Activated CD4-positive, alpha-beta memory T cell treated with anti-CD3 and anti-CD28 coated beads, Interleukin-2, amount 10 ng/mL, durations not matched to agents 7 days and 5 days (primary cell): ENCODE measurements at regions not wholly inside any gene's neighbourhood (a gene's known extent, or its start where the extent isn't known, plus 50 kb on each side); places are given as distances from the start of the nearest gene placed in this dataset.
A peak's percentile ranks its signal among the peaks of the same experiment; 100 is the strongest.

Experiments
- CTCF ChIA-PET: fragments of 350-600 bp; sonication (Branson Sonifier 250); formaldehyde crosslinking; loops from one replicate; lab custom pipeline; 2021; ENCODE audit warnings: antibody characterized with exemption, inconsistent platforms; lab: Charles Lee
- POLR2A ChIA-PET: fragments of 350-600 bp; sonication (Branson Sonifier 250); formaldehyde crosslinking; loops from one replicate; lab custom pipeline; 2021; ENCODE audit warnings: antibody characterized with exemption; lab: Charles Lee
- DNase-seq: peaks from one replicate; pipeline ENCODE4 v3.0.0-alpha.2; 2020
- H3K27ac Mint-ChIP-seq: one replicate; pipeline ENCODE4 v1.8.0; 2021; ENCODE audit warnings: mild to moderate bottlenecking, mixed read lengths
- H3K27me3 Mint-ChIP-seq: one replicate; pipeline ENCODE4 v1.8.0; 2021; ENCODE audit warnings: mixed read lengths
- H3K36me3 Mint-ChIP-seq: one replicate; pipeline ENCODE4 v1.8.0; 2021; ENCODE audit warnings: low read depth, mixed read lengths
- H3K4me1 Mint-ChIP-seq: one replicate; pipeline ENCODE4 v1.8.0; 2021; ENCODE audit warnings: mixed read lengths
- H3K4me3 Mint-ChIP-seq: one replicate; pipeline ENCODE4 v1.8.0; 2021; ENCODE audit warnings: mild to moderate bottlenecking, mixed read lengths
- H3K9me3 Mint-ChIP-seq: one replicate; pipeline ENCODE4 v1.8.0; 2021; ENCODE audit warnings: mixed read lengths

GRCh38 chr12:34394211-34395055 is 372.1 kb downstream of the ALG10 start:
- no peak for DNase-seq
- peaks cover 4% of the 10 kb centered on the region for H3K36me3 Mint-ChIP-seq

GRCh38 chr12:34395056-34396005 is 373.0 kb downstream of the ALG10 start:
- CTCF ChIA-PET = no interaction called here
- H3K4me3 Mint-ChIP-seq = no peak overlapping the region
- H3K27me3 Mint-ChIP-seq = no peaks in the 10 kb centered on the region
- no peaks in the 10 kb centered on the region for H3K4me1 Mint-ChIP-seq
- POLR2A ChIA-PET = no interaction called here
- H3K9me3 Mint-ChIP-seq = peaks cover 32% of the 10 kb centered on the region
- peaks cover 4% of the 10 kb centered on the region for H3K36me3 Mint-ChIP-seq
- peak; percentile 1 for DNase-seq
- no peak overlapping the region for H3K27ac Mint-ChIP-seq

More at GRCh38 chr12:34394211-34395055, 372.1 kb downstream of the ALG10 start:
- Mint-ChIP-seq H3K27ac (no peak overlapping the region), H3K4me1 (no peaks in the 10 kb centered on the region), H3K9me3 (peaks cover 32% of the 10 kb centered on the region), H3K4me3 (no peak overlapping the region), H3K27me3 (no peaks in the 10 kb centered on the region)
- CTCF ChIA-PET = interaction anchor here (0.7 kb wide), 1 partner anchor 262 kb away, joined by 3 read pairs; no protein-coding TSS in a partner anchor
- POLR2A ChIA-PET = no interaction called here

GRCh38 chr12:34396006-34396860 is 373.9 kb downstream of the ALG10 start:
- Mint-ChIP-seq H3K27ac (no peak overlapping the region), H3K27me3 (no peaks in the 10 kb centered on the region), H3K36me3 (no peaks in the 10 kb centered on the region), H3K4me3 (no peak overlapping the region), H3K9me3 (peaks cover 30% of the 10 kb centered on the region), H3K4me1 (no peaks in the 10 kb centered on the region)
- POLR2A ChIA-PET = no interaction called here
- peak; percentile 8 for DNase-seq
- CTCF ChIA-PET = no interaction called here

- ChIA-PET POLR2A (no interaction called here), CTCF (no interaction called here)
- H3K27ac Mint-ChIP-seq = no peak overlapping the region
- H3K36me3 Mint-ChIP-seq = no peaks in the 10 kb centered on the region
- no peak overlapping the region for H3K4me3 Mint-ChIP-seq
- H3K4me1 Mint-ChIP-seq = no peaks in the 10 kb centered on the region
- H3K9me3 Mint-ChIP-seq = peaks cover 29% of the 10 kb centered on the region
- H3K27me3 Mint-ChIP-seq = no peaks in the 10 kb centered on the region
- peak; percentile 10 for DNase-seq
Measured at GRCh38 chr12:34396861-34397590, 374.7 kb downstream of the ALG10 start.

GRCh38 chr12:34397591-34398365 is 375.5 kb downstream of the ALG10 start:
- Mint-ChIP-seq H3K27ac (no peak overlapping the region), H3K4me1 (no peaks in the 10 kb centered on the region), H3K9me3 (peaks cover 27% of the 10 kb centered on the region), H3K4me3 (no peak overlapping the region), H3K27me3 (no peaks in the 10 kb centered on the region), H3K36me3 (no peaks in the 10 kb centered on the region)
- DNase-seq = peak; percentile 7
- ChIA-PET CTCF (no interaction called here), POLR2A (no interaction called here)

- Mint-ChIP-seq H3K27ac (no peak overlapping the region), H3K27me3 (no peaks in the 10 kb centered on the region), H3K4me3 (no peak overlapping the region), H3K36me3 (peaks cover 2% of the 10 kb centered on the region), H3K9me3 (peaks cover 31% of the 10 kb centered on the region), H3K4me1 (no peaks in the 10 kb centered on the region)
- CTCF ChIA-PET = no interaction called here
- POLR2A ChIA-PET = no interaction called here
- no peak for DNase-seq
Measured at GRCh38 chr12:34398366-34398705, 376.0 kb downstream of the ALG10 start.

- Mint-ChIP-seq H3K36me3 (peaks cover 2% of the 10 kb centered on the region), H3K4me3 (no peak overlapping the region), H3K4me1 (no peaks in the 10 kb centered on the region), H3K9me3 (peaks cover 27% of the 10 kb centered on the region), H3K27ac (no peak overlapping the region), H3K27me3 (no peaks in the 10 kb centered on the region)
- CTCF ChIA-PET = no interaction called here
- peak; percentile 13 for DNase-seq
- POLR2A ChIA-PET = no interaction called here
Measured at GRCh38 chr12:34398706-34399630, 376.7 kb downstream of the ALG10 start.

GRCh38 chr12:34399631-34400410 is 377.5 kb downstream of the ALG10 start:
- POLR2A ChIA-PET = no interaction called here
- DNase-seq = peak; percentile 6
- H3K27ac Mint-ChIP-seq = no peak overlapping the region
- no peaks in the 10 kb centered on the region for H3K27me3 Mint-ChIP-seq
- H3K4me1 Mint-ChIP-seq = no peaks in the 10 kb centered on the region
- CTCF ChIA-PET = no interaction called here
- H3K36me3 Mint-ChIP-seq = peaks cover 2% of the 10 kb centered on the region
- H3K9me3 Mint-ChIP-seq = peaks cover 23% of the 10 kb centered on the region
- no peak overlapping the region for H3K4me3 Mint-ChIP-seq

GRCh38 chr12:34400411-34400881 is 378.1 kb downstream of the ALG10 start:
- ChIA-PET CTCF (no interaction called here), POLR2A (no interaction called here)
- Mint-ChIP-seq H3K4me3 (no peak overlapping the region), H3K27ac (no peak overlapping the region), H3K36me3 (peaks cover 2% of the 10 kb centered on the region), H3K4me1 (no peaks in the 10 kb centered on the region), H3K9me3 (peaks cover 27% of the 10 kb centered on the region), H3K27me3 (no peaks in the 10 kb centered on the region)
- no peak for DNase-seq

- Mint-ChIP-seq H3K27ac (no peak overlapping the region), H3K36me3 (peaks cover 2% of the 10 kb centered on the region), H3K27me3 (no peaks in the 10 kb centered on the region), H3K4me3 (no peak overlapping the region), H3K4me1 (no peaks in the 10 kb centered on the region), H3K9me3 (peaks cover 29% of the 10 kb centered on the region)
- CTCF ChIA-PET = no interaction called here
- POLR2A ChIA-PET = no interaction called here
- DNase-seq = peak; percentile 9
Measured at GRCh38 chr12:34400986-34401658, 378.8 kb downstream of the ALG10 start.
